Sigmoid colon (tissue), 4 donors: ENCODE measurements at regions not wholly inside any gene's neighbourhood (a gene's known extent, or its start where the extent isn't known, plus 50 kb on each side); places are given as distances from the start of the nearest gene placed in this dataset.

Source experiments
- POLR2A ChIP-seq, 2 donors: fragments of 450-650 bp; IDR thresholded peaks; one replicate each; pipeline ENCODE4 v1.6.1; 2016; ENCODE audit warnings: antibody characterized with exemption in 2 of 2, mild to moderate bottlenecking in 2 of 2, moderate library complexity in 2 of 2
- POLR2AphosphoS5 ChIP-seq, 4 donors: sonication (generic); formaldehyde crosslinking; IDR thresholded peaks; one replicate each; pipeline ENCODE4 v1.6.1; 2017; ENCODE audit warnings: antibody characterized with exemption in 4 of 4

DNA sequence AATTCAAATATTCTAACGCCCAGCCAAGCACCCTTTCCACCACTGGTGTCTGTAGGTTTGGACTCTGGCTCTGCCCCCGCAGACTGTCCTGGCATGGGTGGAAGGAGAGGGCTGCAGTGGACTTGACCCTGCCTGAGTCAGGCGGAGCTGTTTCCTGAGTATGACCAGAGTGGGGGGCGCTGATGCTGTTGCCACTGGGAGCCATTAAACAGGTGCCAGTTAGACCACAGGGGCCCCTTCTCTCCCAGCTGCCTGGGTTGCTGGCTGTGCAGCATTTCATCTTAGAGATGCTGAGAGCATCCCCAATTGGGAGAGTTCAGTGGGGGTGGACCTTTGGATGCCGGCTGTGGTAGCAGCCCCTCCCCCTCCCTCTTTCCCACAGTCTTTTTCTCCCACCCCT is 539.5 kb downstream of the MATN1 start:
- TF ChIP-seq POLR2A (IDR thresholded peaks at IDR 0.05) (no peak), POLR2AphosphoS5 (IDR thresholded peaks at IDR 0.05) (no peak)
